ENCODE measurements at regions not wholly inside any gene's neighbourhood (a gene's known extent, or its start where the extent isn't known, plus 50 kb on each side); places are given as distances from the start of the nearest gene placed in this dataset.

DNA sequence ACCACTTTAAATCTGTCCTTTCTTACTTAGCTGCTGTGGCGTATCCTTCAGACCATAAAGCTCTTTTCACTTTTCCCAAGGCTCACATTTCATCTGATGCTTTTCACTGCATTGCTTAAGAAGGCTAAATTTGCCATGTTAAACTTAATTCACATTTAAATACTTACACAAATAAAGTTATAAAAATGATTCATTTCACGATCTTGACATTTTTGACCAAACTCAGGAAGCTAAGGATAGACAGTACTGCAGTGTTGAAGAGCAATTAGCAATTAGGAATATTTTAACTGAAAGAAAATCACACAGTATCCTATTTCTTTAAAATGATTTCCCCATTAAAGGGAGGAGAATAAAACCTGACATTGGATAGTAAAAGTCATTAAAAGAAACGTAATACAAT, 1038.6 kb downstream of the STPG2 start:
- POLR2A ChIA-PET = no interaction called here
- Histone ChIP-seq H3K4me3 (ENCODE audit: control extremely low read depth in 1 of 5, extremely low read depth in 1 of 5, insufficient read depth in 1 of 5, low read depth in 2 of 5, low read length in 4 of 5) (no peak overlapping the region), H3K4me2 (replicated peaks; ENCODE audit: low read depth, low read length, poor library complexity, severe bottlenecking) (no peak overlapping the region), H3K27me3 (replicated peaks in 1 of 4; ENCODE audit: control extremely low read depth in 1 of 4, control insufficient read depth in 3 of 4, insufficient read depth in 4 of 4, low read length in 3 of 4) (no peaks in the 10 kb centered on the region), H4K20me1 (ENCODE audit: control insufficient read depth, insufficient read depth, low read length, poor library complexity, severe bottlenecking) (no peaks in the 10 kb centered on the region), H3K36me3 (replicated peaks in 1 of 2; ENCODE audit: control extremely low read depth in 1 of 2, control insufficient read depth in 1 of 2, extremely low read depth in 1 of 2, insufficient read depth in 2 of 2, low read length in 1 of 2) (no peaks in the 10 kb centered on the region), H2AFZ (ENCODE audit: insufficient read depth, low read depth, low read length, poor library complexity, severe bottlenecking) (no peak overlapping the region), H3K79me2 (ENCODE audit: control insufficient read depth, insufficient read depth, low read length) (no peaks in the 10 kb centered on the region), H3K9me3 (ENCODE audit: control extremely low read depth in 1 of 3, control insufficient read depth in 2 of 3, insufficient read depth in 1 of 3, low read length in 2 of 3) (no peaks in the 10 kb centered on the region), H3K4me1 (ENCODE audit: control insufficient read depth in 2 of 2, insufficient read depth in 2 of 2, low read length in 2 of 2) (no peaks in the 10 kb centered on the region), H3K27ac (ENCODE audit: low read length in 2 of 2) (no peak overlapping the region), H3K9ac (ENCODE audit: low read length) (no peak overlapping the region)
- intact Hi-C loops (cut with micrococcal nuclease) = no loop called here
- TF ChIP-seq, protein P1, sequence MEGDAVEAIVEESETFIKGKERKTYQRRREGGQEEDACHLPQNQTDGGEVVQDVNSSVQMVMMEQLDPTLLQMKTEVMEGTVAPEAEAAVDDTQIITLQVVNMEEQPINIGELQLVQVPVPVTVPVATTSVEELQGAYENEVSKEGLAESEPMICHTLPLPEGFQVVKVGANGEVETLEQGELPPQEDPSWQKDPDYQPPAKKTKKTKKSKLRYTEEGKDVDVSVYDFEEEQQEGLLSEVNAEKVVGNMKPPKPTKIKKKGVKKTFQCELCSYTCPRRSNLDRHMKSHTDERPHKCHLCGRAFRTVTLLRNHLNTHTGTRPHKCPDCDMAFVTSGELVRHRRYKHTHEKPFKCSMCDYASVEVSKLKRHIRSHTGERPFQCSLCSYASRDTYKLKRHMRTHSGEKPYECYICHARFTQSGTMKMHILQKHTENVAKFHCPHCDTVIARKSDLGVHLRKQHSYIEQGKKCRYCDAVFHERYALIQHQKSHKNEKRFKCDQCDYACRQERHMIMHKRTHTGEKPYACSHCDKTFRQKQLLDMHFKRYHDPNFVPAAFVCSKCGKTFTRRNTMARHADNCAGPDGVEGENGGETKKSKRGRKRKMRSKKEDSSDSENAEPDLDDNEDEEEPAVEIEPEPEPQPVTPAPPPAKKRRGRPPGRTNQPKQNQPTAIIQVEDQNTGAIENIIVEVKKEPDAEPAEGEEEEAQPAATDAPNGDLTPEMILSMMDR (IDR thresholded peaks at IDR 0.05) = no peak
- TF ChIP-seq EZH2 (IDR thresholded peaks at IDR 0.05; ENCODE audit: borderline replicate concordance, insufficient read depth, low read depth, low read length, poor library complexity, severe bottlenecking) = no peak
- no peaks in the 10 kb centered on the region for H3K27me3 Mint-ChIP-seq
- no peaks in the 10 kb centered on the region for H3K4me1 Mint-ChIP-seq
- no CpG with 5 or more reads among the region's 3 CpGs for WGBS (ENCODE audit: insufficient coverage)
- peaks cover 3% of the 10 kb centered on the region for H3K9me3 Mint-ChIP-seq (ENCODE audit: insufficient read depth)
- DNase-seq (no peak), ATAC-seq (ENCODE audit: low read depth) (no peak)
- H3K27ac Mint-ChIP-seq = no peak overlapping the region
- CTCF ChIA-PET = no interaction called here
- no peak overlapping the region for H3K4me3 Mint-ChIP-seq

DNA sequence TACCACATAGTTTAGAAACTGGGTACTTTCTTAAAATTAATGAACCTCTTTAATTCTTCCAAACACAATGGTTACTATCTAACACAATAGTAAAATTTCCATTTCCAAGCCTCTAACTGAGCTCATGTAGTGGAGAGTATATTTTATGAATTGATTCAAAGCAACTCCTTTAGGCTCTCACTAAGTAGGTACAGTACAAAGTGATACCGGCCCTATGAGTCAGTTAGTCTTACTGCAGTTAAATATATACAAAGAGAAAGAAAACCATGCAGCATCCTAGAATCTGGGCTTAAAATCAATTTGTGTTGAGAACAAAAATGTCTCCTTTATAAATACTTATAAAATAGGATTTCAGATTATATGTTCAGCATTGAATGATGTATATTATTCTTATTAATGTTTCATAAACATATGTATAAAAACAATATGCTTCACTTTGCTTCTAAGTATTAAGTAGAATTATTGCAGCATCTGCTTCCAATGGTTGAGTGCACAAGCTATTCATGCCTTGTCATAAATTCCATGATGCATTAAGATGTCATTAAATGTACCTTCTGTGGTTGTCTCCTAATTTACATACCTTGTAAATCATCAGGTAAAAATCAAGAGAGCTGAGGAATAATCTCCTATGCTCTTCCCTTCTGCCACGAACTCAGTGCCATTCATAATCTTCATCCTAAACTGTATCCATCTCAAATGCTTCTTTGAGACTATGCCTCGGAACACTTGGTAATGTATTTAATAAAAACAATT, 1037.8 kb downstream of the STPG2 start:
- Histone ChIP-seq H3K36me3 (replicated peaks in 1 of 2; ENCODE audit: control extremely low read depth in 1 of 2, control insufficient read depth in 1 of 2, extremely low read depth in 1 of 2, insufficient read depth in 2 of 2, low read length in 1 of 2) (no peaks in the 10 kb centered on the region), H3K9ac (ENCODE audit: low read length) (no peak overlapping the region), H3K27me3 (replicated peaks in 1 of 4; ENCODE audit: control extremely low read depth in 1 of 4, control insufficient read depth in 3 of 4, insufficient read depth in 4 of 4, low read length in 3 of 4) (no peaks in the 10 kb centered on the region), H3K79me2 (ENCODE audit: control insufficient read depth, insufficient read depth, low read length) (no peaks in the 10 kb centered on the region), H3K9me3 (ENCODE audit: control extremely low read depth in 1 of 3, control insufficient read depth in 2 of 3, insufficient read depth in 1 of 3, low read length in 2 of 3) (no peaks in the 10 kb centered on the region), H3K27ac (ENCODE audit: low read length in 2 of 2) (no peak overlapping the region), H4K20me1 (ENCODE audit: control insufficient read depth, insufficient read depth, low read length, poor library complexity, severe bottlenecking) (no peaks in the 10 kb centered on the region), H3K4me1 (ENCODE audit: control insufficient read depth in 2 of 2, insufficient read depth in 2 of 2, low read length in 2 of 2) (no peaks in the 10 kb centered on the region), H2AFZ (ENCODE audit: insufficient read depth, low read depth, low read length, poor library complexity, severe bottlenecking) (no peak overlapping the region), H3K4me2 (replicated peaks; ENCODE audit: low read depth, low read length, poor library complexity, severe bottlenecking) (no peak overlapping the region), H3K4me3 (ENCODE audit: control extremely low read depth in 1 of 5, extremely low read depth in 1 of 5, insufficient read depth in 1 of 5, low read depth in 2 of 5, low read length in 4 of 5) (no peak overlapping the region)
- WGBS (ENCODE audit: insufficient coverage) = no CpG with 5 or more reads among the region's 3 CpGs
- intact Hi-C loops (cut with micrococcal nuclease) = no loop called here
- ChIA-PET POLR2A (no interaction called here), CTCF (no interaction called here)
- Mint-ChIP-seq H3K4me1 (no peaks in the 10 kb centered on the region), H3K27ac (no peak overlapping the region), H3K27me3 (no peaks in the 10 kb centered on the region), H3K9me3 (ENCODE audit: insufficient read depth) (peaks cover 3% of the 10 kb centered on the region), H3K4me3 (no peak overlapping the region)
- no peak for TF ChIP-seq EZH2 (IDR thresholded peaks at IDR 0.05; ENCODE audit: borderline replicate concordance, insufficient read depth, low read depth, low read length, poor library complexity, severe bottlenecking)
- TF ChIP-seq, protein P1 (IDR thresholded peaks at IDR 0.05) = no peak
- no peak for DNase-seq
- no peak for ATAC-seq (ENCODE audit: low read depth)
